HG02588 (cell line): ENCODE measurements at regions not wholly inside any gene's neighbourhood (a gene's known extent, or its start where the extent isn't known, plus 50 kb on each side); places are given as distances from the start of the nearest gene placed in this dataset.
A peak's percentile ranks its signal among the peaks of the same experiment; 100 is the strongest.

Experiments used
- ATAC-seq: cut with Tn5 transposase; IDR thresholded peaks from one replicate; pipeline ENCODE4 v1.9.1; 2021; ENCODE audit warnings: mild to moderate bottlenecking, moderate library complexity; ENCODE audit not compliant: unreplicated experiment

GRCh38 chr1:209276321-209276720 is 307.2 kb upstream of the CAMK1G start:
- no peak for ATAC-seq

GRCh38 chr1:209277662-209278061 is 305.9 kb upstream of the CAMK1G start:
- ATAC-seq: no peak

GRCh38 chr1:209291715-209292114 is 291.8 kb upstream of the CAMK1G start:
- ATAC-seq: no peak

GRCh38 chr1:209302779-209303568 is 280.5 kb upstream of the CAMK1G start:
- no peak for ATAC-seq

GRCh38 chr1:209304166-209304565 is 279.3 kb upstream of the CAMK1G start:
- ATAC-seq: no peak

GRCh38 chr1:209305221-209305954 is 278.1 kb upstream of the CAMK1G start:
- ATAC-seq: no peak

GRCh38 chr1:209307846-209308245 is 275.7 kb upstream of the CAMK1G start:
- ATAC-seq: no peak

GRCh38 chr1:209309198-209309597 is 274.3 kb upstream of the CAMK1G start:
- no peak for ATAC-seq

- no peak for ATAC-seq
Measured at GRCh38 chr1:209311770-209312169, 271.7 kb upstream of the CAMK1G start.

- no peak for ATAC-seq
Measured at GRCh38 chr1:209316929-209317328, 266.6 kb upstream of the CAMK1G start.

GRCh38 chr1:209318181-209319056 is 265.1 kb upstream of the CAMK1G start:
- no peak for ATAC-seq

GRCh38 chr1:209319057-209319432 is 264.5 kb upstream of the CAMK1G start:
- no peak for ATAC-seq

GRCh38 chr1:209319549-209319948 is 264.0 kb upstream of the CAMK1G start:
- ATAC-seq: no peak

- ATAC-seq: no peak
Measured at GRCh38 chr1:209323743-209324142, 259.8 kb upstream of the CAMK1G start.

- no peak for ATAC-seq
Measured at GRCh38 chr1:209324901-209325871, 258.3 kb upstream of the CAMK1G start.

- ATAC-seq: no peak
Measured at GRCh38 chr1:209326076-209326475, 257.4 kb upstream of the CAMK1G start.

GRCh38 chr1:209326831-209327230 is 256.7 kb upstream of the CAMK1G start:
- ATAC-seq: no peak

GRCh38 chr1:209328196-209328595 is 255.3 kb upstream of the CAMK1G start:
- no peak for ATAC-seq

GRCh38 chr1:209335178-209335577 is 248.3 kb upstream of the CAMK1G start:
- ATAC-seq: peak; percentile 80

- ATAC-seq: no peak
Measured at GRCh38 chr1:209341146-209341545, 242.4 kb upstream of the CAMK1G start.
